ENCODE measurements at regions not wholly inside any gene's neighbourhood (a gene's known extent, or its start where the extent isn't known, plus 50 kb on each side); places are given as distances from the start of the nearest gene placed in this dataset.
"Not testable (repeated sequence)": the region's sequence is repeated elsewhere in the genome, so short reads cannot be mapped to it uniquely, and the experiment has no call there.

GRCh38 chr6:27616328-27617045, 143.6 kb upstream of the ZNF184 start:
- 56 to 63% methylated on average over 3 of the region's 6 CpGs for WGBS, 2 experiments (ENCODE audit: insufficient coverage in 2 of 2)
- Histone ChIP-seq H3K27ac (ENCODE audit: low read depth, low read length, severe bottlenecking) (no peak overlapping the region), H3K36me3 (ENCODE audit: control insufficient read depth, insufficient read depth, low read length) (no peaks in the 10 kb centered on the region), H3K4me1 (ENCODE audit: control insufficient read depth, insufficient read depth, low read length, poor library complexity, severe bottlenecking) (no peaks in the 10 kb centered on the region), H3K9me3 (ENCODE audit: control insufficient read depth, low read length) (no peaks in the 10 kb centered on the region), H3K4me3 (ENCODE audit: extremely low read depth, insufficient read depth, low read length, poor library complexity, severe bottlenecking) (peak overlapping the region; percentile 55)

GRCh38 chr6:27611451-27611850, 138.5 kb upstream of the ZNF184 start:
- Histone ChIP-seq H3K27ac (ENCODE audit: low read depth, low read length, severe bottlenecking) (no peak overlapping the region), H3K4me3 (ENCODE audit: extremely low read depth, insufficient read depth, low read length, poor library complexity, severe bottlenecking) (no peak overlapping the region), H3K36me3 (ENCODE audit: control insufficient read depth, insufficient read depth, low read length) (no peaks in the 10 kb centered on the region), H3K4me1 (ENCODE audit: control insufficient read depth, insufficient read depth, low read length, poor library complexity, severe bottlenecking) (no peaks in the 10 kb centered on the region), H3K9me3 (ENCODE audit: control insufficient read depth, low read length) (no peaks in the 10 kb centered on the region)
- no CpG with 5 or more reads among the region's 1 CpG for WGBS, 2 experiments (ENCODE audit: insufficient coverage in 2 of 2)

DNA sequence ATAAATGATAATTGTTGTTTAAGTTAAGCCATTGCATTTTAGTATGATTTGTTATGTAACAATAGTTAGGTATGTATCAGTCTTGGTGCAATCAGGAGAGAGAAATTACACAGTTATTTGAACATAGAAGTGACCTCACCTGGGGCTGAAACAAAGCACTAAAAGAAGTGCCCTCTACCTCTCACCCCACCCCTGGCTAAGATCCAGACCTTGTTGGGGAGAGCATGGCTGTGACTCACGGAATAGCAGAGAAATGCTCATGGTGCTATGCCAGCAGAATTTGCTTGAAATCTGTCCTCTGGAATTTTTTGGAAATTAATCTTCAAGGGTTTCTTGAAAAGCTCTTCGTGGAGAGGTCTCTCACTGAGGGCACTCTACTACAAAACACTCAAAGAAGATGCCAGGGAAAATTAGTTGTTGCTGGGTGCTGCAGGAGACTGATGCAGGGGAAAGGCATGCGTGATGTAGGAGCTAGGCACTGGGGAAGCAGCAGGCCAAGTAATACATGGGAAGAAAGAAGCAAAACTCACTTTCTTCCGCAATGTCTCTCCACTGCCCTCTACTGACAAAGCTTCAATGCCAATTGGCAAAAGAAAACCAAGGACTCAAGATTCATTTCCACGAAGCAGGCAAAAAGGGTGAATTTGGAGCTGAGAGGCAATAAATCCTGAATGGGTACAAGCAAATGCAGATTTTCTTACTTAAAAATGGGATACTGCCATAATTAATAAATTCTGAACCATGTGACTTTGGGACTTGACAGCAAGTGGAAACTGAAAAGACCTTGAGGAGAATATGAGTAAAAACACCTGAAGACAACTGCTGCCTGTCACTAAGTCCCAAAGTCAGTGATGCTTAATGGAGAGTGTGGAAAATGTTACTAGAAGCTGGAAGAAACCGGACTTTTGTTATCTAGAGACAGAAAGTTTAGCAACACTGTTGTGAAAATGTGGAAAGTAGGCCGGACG, 136.3 kb upstream of the ZNF184 start:
- 38 to 67% methylated on average over 3 to 6 of the region's 8 CpGs for WGBS, 2 experiments (ENCODE audit: insufficient coverage in 2 of 2)
- no peaks in the 10 kb centered on the region for H3K4me1 ChIP-seq (ENCODE audit: control insufficient read depth, insufficient read depth, low read length, poor library complexity, severe bottlenecking)

DNA sequence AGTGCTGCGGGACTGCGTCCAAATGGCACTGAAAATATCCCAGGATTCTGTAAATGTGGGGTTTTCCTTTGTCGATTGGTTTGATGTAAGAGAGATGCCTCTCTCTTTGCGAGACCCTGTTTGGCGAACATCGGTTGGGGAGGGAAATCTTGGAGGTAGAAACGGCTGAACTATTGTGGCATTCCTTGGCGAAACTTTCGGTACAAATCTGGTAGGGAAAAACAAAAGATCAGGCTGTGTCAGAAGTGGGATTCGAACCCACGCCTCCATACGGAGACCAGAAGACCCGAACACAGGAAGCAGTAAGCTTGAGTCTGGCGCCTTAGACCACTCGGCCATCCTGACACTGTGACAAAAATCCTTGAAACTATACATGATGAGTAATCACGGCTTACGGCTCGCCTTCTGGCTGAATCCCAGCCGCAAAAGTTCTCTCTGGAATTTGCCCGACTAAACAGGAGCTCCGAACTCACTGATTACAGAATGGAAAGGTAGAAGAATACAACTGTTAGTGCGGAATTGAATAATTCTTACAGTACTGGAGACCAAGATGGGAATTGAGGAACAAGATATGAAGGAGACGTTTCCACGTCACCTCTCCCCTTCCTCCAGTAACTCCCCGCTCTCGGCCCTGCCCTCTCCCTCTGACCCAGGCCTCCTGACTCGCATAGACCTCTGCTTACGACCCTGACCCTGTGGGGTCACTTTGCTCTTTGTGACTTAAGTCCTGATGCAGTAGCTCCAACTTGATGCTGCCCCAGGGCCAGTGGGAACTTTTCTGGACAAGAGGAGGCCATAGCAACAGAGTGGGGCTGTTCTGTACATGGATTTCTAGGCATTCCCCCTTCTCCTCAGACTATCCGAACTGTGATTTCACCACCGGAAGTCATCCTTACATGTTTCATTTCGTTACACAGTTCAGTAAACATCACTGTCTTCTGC, 132.8 kb upstream of the ZNF184 start:
- Histone ChIP-seq H3K27ac (ENCODE audit: low read depth, low read length, severe bottlenecking) (peak overlapping the region; percentile 71), H3K4me3 (ENCODE audit: extremely low read depth, insufficient read depth, low read length, poor library complexity, severe bottlenecking) (peak overlapping the region; percentile 60), H3K4me1 (ENCODE audit: control insufficient read depth, insufficient read depth, low read length, poor library complexity, severe bottlenecking) (peaks cover 3% of the 10 kb centered on the region), H3K9me3 (ENCODE audit: control insufficient read depth, low read length) (no peaks in the 10 kb centered on the region), H3K36me3 (ENCODE audit: control insufficient read depth, insufficient read depth, low read length) (no peaks in the 10 kb centered on the region)
- WGBS, 2 experiments (ENCODE audit: insufficient coverage in 2 of 2), result 5 to 7% methylated on average over 25 to 28 of the region's 31 CpGs

More for the DNA sequence above, 136.3 kb upstream of the ZNF184 start:
- Histone ChIP-seq H3K9me3 (ENCODE audit: control insufficient read depth, low read length) (no peaks in the 10 kb centered on the region), H3K27ac (ENCODE audit: low read depth, low read length, severe bottlenecking) (peak overlapping the region; percentile 51), H3K36me3 (ENCODE audit: control insufficient read depth, insufficient read depth, low read length) (no peaks in the 10 kb centered on the region), H3K4me3 (ENCODE audit: extremely low read depth, insufficient read depth, low read length, poor library complexity, severe bottlenecking) (no peak overlapping the region)

DNA sequence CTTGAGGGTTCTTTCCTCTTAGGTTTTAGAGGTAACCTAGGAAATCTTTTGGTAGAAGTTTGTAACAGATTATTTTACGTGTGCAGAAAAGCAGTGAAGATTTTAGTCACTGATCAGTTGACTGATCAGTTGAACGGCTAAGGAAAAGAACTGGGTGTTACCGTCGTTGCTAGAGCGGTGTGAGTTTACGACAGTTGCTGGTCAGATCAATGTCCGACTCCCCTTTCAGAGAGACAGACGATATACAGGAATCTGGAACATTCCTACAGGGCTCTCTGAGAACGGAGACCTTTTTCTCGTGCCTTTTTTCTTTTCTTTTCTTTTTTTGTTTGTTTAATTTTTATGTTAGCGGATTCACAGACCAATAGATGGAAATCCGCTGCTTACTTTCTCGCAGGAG, 132.1 kb upstream of the ZNF184 start:
- peaks cover 3% of the 10 kb centered on the region for H3K4me1 ChIP-seq (ENCODE audit: control insufficient read depth, insufficient read depth, low read length, poor library complexity, severe bottlenecking)
- H3K27ac ChIP-seq (ENCODE audit: low read depth, low read length, severe bottlenecking), result peak overlapping the region; percentile 69
- WGBS, 2 experiments (ENCODE audit: insufficient coverage in 2 of 2), result 1 to 2% methylated on average over 9 to 11 of the region's 13 CpGs
- H3K36me3 ChIP-seq (ENCODE audit: control insufficient read depth, insufficient read depth, low read length), result no peaks in the 10 kb centered on the region
- peak overlapping the region; percentile 60 for H3K4me3 ChIP-seq (ENCODE audit: extremely low read depth, insufficient read depth, low read length, poor library complexity, severe bottlenecking)
- no peaks in the 10 kb centered on the region for H3K9me3 ChIP-seq (ENCODE audit: control insufficient read depth, low read length)

DNA sequence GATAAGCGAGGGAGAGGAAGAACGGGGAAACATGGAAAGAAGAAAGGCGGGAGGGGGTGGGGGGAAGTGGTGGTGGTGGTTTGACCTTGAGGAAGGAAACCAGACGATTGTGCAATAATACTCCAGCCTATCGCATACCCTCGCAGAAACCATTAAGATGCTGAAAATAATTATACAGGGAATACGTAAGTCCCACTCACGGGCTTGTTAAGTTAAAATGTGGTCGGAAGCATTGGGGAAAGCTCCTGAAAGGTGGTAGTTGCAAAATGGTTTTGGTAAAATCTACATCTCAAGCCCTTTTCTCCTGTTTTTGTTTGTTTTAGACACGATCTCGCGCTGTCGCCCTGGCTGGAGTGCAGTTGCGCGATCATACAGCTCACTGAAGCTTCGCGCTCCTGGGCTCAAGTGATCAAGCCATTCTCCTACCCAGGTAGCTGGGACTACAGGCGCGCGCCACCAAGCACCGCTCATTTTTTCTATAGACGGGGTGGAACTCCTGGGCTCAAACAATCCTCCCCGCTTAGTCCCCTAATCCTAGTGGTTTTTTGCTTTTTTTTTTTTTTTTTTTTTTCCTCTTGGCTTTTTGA, 128.9 kb upstream of the ZNF184 start:
- H3K4me1 ChIP-seq (ENCODE audit: control insufficient read depth, insufficient read depth, low read length, poor library complexity, severe bottlenecking), result peaks cover 3% of the 10 kb centered on the region
- no peak overlapping the region for H3K27ac ChIP-seq (ENCODE audit: low read depth, low read length, severe bottlenecking)
- H3K4me3 ChIP-seq (ENCODE audit: extremely low read depth, insufficient read depth, low read length, poor library complexity, severe bottlenecking), result peak overlapping the region; percentile 32
- no peaks in the 10 kb centered on the region for H3K36me3 ChIP-seq (ENCODE audit: control insufficient read depth, insufficient read depth, low read length)
- H3K9me3 ChIP-seq (ENCODE audit: control insufficient read depth, low read length), result no peaks in the 10 kb centered on the region
- WGBS, 2 experiments (ENCODE audit: insufficient coverage in 2 of 2), result 7 to 8% methylated on average over 14 to 17 of the region's 23 CpGs

GRCh38 chr6:27599859-27600532, 127.1 kb upstream of the ZNF184 start:
- no peak overlapping the region for H3K4me3 ChIP-seq (ENCODE audit: extremely low read depth, insufficient read depth, low read length, poor library complexity, severe bottlenecking)
- no peaks in the 10 kb centered on the region for H3K9me3 ChIP-seq (ENCODE audit: control insufficient read depth, low read length)
- no peaks in the 10 kb centered on the region for H3K36me3 ChIP-seq (ENCODE audit: control insufficient read depth, insufficient read depth, low read length)
- no peak overlapping the region for H3K27ac ChIP-seq (ENCODE audit: low read depth, low read length, severe bottlenecking)
- WGBS, 2 experiments (ENCODE audit: insufficient coverage in 2 of 2), result 84 to 91% methylated on average over 12 to 14 of the region's 19 CpGs
- peaks cover 3% of the 10 kb centered on the region for H3K4me1 ChIP-seq (ENCODE audit: control insufficient read depth, insufficient read depth, low read length, poor library complexity, severe bottlenecking)

DNA sequence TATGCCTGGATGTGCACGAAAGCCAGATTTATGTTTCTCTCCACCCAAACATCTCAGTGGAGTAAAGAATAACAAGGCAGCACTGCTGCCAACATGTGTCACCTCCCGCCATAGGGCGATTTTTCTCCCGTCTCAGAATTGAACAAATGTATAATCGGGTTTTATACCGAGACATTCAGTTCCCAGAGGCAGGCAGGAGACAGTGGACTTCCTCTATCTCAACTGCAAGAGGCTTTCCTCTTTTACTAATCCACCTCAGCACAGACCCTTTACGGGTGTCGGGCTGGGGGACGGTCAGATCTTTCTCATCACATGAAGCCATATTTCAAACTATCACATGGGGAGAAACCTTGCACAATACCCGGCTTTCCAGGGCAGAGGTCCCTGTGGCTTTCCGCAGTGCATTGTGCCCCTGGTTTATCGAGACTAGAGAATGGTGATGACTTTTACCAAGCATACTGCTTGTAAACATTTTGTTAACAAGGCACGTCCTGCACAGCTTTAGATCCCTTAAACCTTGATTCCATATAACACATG, 124.2 kb upstream of the ZNF184 start:
- H3K4me1 ChIP-seq (ENCODE audit: control insufficient read depth, insufficient read depth, low read length, poor library complexity, severe bottlenecking); H3K9me3 ChIP-seq (ENCODE audit: control insufficient read depth, low read length); H3K36me3 ChIP-seq (ENCODE audit: control insufficient read depth, insufficient read depth, low read length); H3K27ac ChIP-seq (ENCODE audit: low read depth, low read length, severe bottlenecking); H3K4me3 ChIP-seq (ENCODE audit: extremely low read depth, insufficient read depth, low read length, poor library complexity, severe bottlenecking): not testable (repeated sequence)
- 78 to 87% methylated on average over 10 to 12 of the region's 13 CpGs for WGBS, 2 experiments (ENCODE audit: insufficient coverage in 2 of 2)

DNA sequence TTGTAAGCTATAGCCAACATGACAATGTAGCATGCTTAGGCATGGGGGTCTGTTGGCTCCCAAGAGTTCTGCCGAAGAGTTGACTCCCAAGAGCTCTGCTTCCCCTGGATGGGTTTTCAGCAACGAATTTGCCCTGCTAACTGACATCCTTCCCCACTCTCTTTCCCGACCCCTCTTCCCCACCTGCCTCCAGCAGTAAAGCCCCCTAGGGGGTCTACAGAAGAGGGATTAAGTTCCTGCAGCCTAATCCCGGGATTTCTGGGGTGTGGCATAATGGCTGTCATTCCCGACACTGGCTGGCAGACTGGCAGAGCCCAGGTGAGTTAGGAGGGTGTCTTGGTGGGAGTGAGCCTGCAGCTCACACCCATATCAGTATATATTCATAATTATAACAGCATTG, 121.0 kb upstream of the ZNF184 start:
- Histone ChIP-seq H3K9me3 (ENCODE audit: control insufficient read depth, low read length) (no peaks in the 10 kb centered on the region), H3K4me1 (ENCODE audit: control insufficient read depth, insufficient read depth, low read length, poor library complexity, severe bottlenecking) (no peaks in the 10 kb centered on the region), H3K4me3 (ENCODE audit: extremely low read depth, insufficient read depth, low read length, poor library complexity, severe bottlenecking) (peak overlapping the region; percentile 48), H3K27ac (ENCODE audit: low read depth, low read length, severe bottlenecking) (no peak overlapping the region), H3K36me3 (ENCODE audit: control insufficient read depth, insufficient read depth, low read length) (no peaks in the 10 kb centered on the region)
- 22 to 24% methylated on average over 2 to 3 of the region's 5 CpGs for WGBS, 2 experiments (ENCODE audit: insufficient coverage in 2 of 2)

All from mesodermal cell (in vitro differentiated cells).